Adrenal gland (tissue), 9 donors: ENCODE measurements at regions not wholly inside any gene's neighbourhood (a gene's known extent, or its start where the extent isn't known, plus 50 kb on each side); places are given as distances from the start of the nearest gene placed in this dataset.

Source experiments
- DNase-seq, 7 donors: peaks; one replicate each; pipeline ENCODE4 v3.0.0-alpha.2; 2019 to 2020
- H3K27ac ChIP-seq, 5 donors: fragments of 200-600 bp; sonication (generic) in 4 of 5; 1 replicate in 3 of 5; 2 replicates in 2 of 5; pipeline versions ENCODE4 v1.5.1 to v1.8.0; 2016 to 2020; ENCODE audit warnings: mild to moderate bottlenecking in 1 of 5
- H3K27me3 ChIP-seq: fragments of 200-600 bp; 2 replicates; pipeline ENCODE4 v1.8.0; 2021
- H3K36me3 ChIP-seq, 2 donors: fragments of 200-600 bp; replicated peaks in 1 of 2; 1 replicate in 1 of 2; 2 replicates in 1 of 2; pipeline versions ENCODE4 v1.5.1 to v1.8.0; 2018 to 2022
- H3K4me1 ChIP-seq, 2 donors: fragments of 200-600 bp; replicated peaks in 1 of 2; 1 replicate in 1 of 2; 2 replicates in 1 of 2; pipeline versions ENCODE4 v1.5.1 to v1.8.0; 2018 to 2021
- H3K4me3 ChIP-seq, 4 donors: fragments of 200-600 bp; sonication (generic) in 3 of 4; one replicate each; pipeline ENCODE4 v1.5.1; 2016 to 2018
- H3K9me3 ChIP-seq, 3 donors: fragments of 200-600 bp; sonication (generic) in 1 of 3; replicated peaks in 1 of 3; 1 replicate in 2 of 3; 2 replicates in 1 of 3; pipeline versions ENCODE4 v1.5.1 to v1.8.0; 2016 to 2021
- CTCF ChIP-seq, 6 experiments: fragments of 450-650 bp in 4 of 6; fragments of 200-600 bp in 2 of 6; sonication (generic) in 1 of 6; IDR thresholded peaks; 1 replicate in 5 of 6; 2 replicates in 1 of 6; pipeline versions ENCODE4 v1.5.1 to v1.8.0; 2016 to 2021; ENCODE audit warnings: antibody characterized with exemption in 6 of 6, mild to moderate bottlenecking in 2 of 6, moderate library complexity in 1 of 6
- POLR2A ChIP-seq, 2 donors: fragments of 450-650 bp; IDR thresholded peaks; one replicate each; pipeline ENCODE4 v1.6.1; 2017; ENCODE audit warnings: antibody characterized with exemption in 2 of 2, mild to moderate bottlenecking in 2 of 2, moderate library complexity in 1 of 2
- WGBS, 4 donors: extraction: QIAGEN DNeasy Blood & Tissue Kit in 2 of 4; methylation state at CpG; one replicate each; pipeline versions ENCODE4 v1.1.5 to v1.1.7; 2013 to 2017; 5-methylcytosine and 5-hydroxymethylcytosine counted together
- intact Hi-C, 2 donors: fragments of 100-400 bp; cut with DNase I; formaldehyde crosslinking; loops; one replicate each; pipeline versions ENCODE4 v1.14.1 to v1.15.0; 2022 to 2023
- donor health status: healthy with polysubstance abuse.
- donor health status: Bipolar disorder and iron deficiency.
- donor health status: DM: yes; HTN: yes; CAD: no.
- donor health status: DM: no; HTN: no; CAD: no.
- donor health status: DM: no; HTN: no; CAD: no.

- TF ChIP-seq CTCF (IDR thresholded peaks at IDR 0.05), result no peak
- Histone ChIP-seq H3K27ac (peak overlapping the region in 3 of 5 donors; percentile 50 to 80 (median 76)), H3K4me3 (no peak overlapping the region), H3K36me3 (no peaks in the 10 kb centered on the region), H3K9me3 (no peaks in the 10 kb centered on the region), H3K27me3 (no peaks in the 10 kb centered on the region), H3K4me1 (peaks cover 4 to 17% of the 10 kb centered on the region in 2 donors)
- peak in 1 of 7 donors; percentile 27 for DNase-seq
- 56 to 78% (median 68%) methylated on average over 4 of the region's 4 CpGs for WGBS, 4 donors
- intact Hi-C loops, result no loop called here
Measured at GRCh38 chr1:234666761-234667160, 56.8 kb upstream of the IRF2BP2 start.

- no peaks in the 10 kb centered on the region for H3K36me3 ChIP-seq
- intact Hi-C loops, result no loop called here
- 35 to 46% (median 46%) methylated on average over 6 of the region's 6 CpGs for WGBS, 4 donors
- peak in 4 of 7 donors; percentile 42 to 65 (median 47) for DNase-seq
- TF ChIP-seq CTCF (IDR thresholded peaks at IDR 0.05) (no peak), POLR2A (IDR thresholded peaks at IDR 0.05) (no peak)
- peaks cover 4 to 17% of the 10 kb centered on the region in 2 donors for H3K4me1 ChIP-seq
- no peaks in the 10 kb centered on the region for H3K9me3 ChIP-seq
- no peak overlapping the region for H3K4me3 ChIP-seq
- peak overlapping the region in 3 of 5 donors; percentile 50 to 80 (median 76) for H3K27ac ChIP-seq
- no peaks in the 10 kb centered on the region for H3K27me3 ChIP-seq
Measured at GRCh38 chr1:234665975-234666605, 56.1 kb upstream of the IRF2BP2 start.

GRCh38 chr1:234662148-234662547 lies 52.2 kb upstream of the IRF2BP2 start:
- Histone ChIP-seq H3K9me3 (no peaks in the 10 kb centered on the region), H3K36me3 (no peaks in the 10 kb centered on the region), H3K4me3 (no peak overlapping the region), H3K4me1 (peaks cover 4 to 36% of the 10 kb centered on the region in 2 donors), H3K27ac (no peak overlapping the region), H3K27me3 (no peaks in the 10 kb centered on the region)
- intact Hi-C loops, result no loop called here
- no peak for TF ChIP-seq CTCF (IDR thresholded peaks at IDR 0.05)
- TF ChIP-seq POLR2A (IDR thresholded peaks at IDR 0.05), result no peak
- 85 to 93% (median 90%) methylated on average over 8 of the region's 8 CpGs for WGBS, 4 donors
- DNase-seq, result no peak

DNA sequence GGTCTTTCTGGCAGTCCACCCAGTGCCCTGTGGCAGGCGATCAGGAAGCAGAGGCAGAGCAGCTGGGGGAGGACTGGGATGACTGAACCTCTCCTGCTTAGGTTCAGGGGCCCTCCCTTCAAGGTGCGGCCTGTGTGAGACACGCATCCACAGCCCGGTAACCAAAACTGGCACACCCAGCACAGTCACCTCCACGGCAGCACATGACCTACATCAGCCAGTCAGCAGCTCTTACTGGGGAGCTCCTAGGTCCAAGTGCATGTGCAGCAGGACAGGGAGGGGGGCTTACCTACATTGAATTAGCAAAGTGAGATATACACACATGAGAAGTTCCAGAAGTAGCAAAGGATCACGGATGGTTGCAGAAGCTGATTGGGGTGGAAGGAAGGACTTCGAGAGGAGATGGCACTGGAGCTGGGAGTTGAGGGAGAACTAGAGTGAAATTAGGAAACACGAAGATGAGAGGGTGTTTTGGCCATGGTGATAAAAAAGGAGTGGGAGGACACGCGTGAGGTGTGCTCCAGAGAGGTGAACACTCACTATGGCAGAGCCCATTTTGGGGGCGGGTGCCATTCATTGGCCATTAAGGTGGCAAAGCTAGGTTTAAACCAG lies 51.4 kb upstream of the IRF2BP2 start:
- intact Hi-C loops, result no loop called here
- TF ChIP-seq CTCF (IDR thresholded peaks at IDR 0.05) (no peak), POLR2A (IDR thresholded peaks at IDR 0.05) (no peak)

More for the DNA sequence above, 51.4 kb upstream of the IRF2BP2 start:
- Histone ChIP-seq H3K9me3 (no peaks in the 10 kb centered on the region), H3K4me1 (peaks cover 4 to 31% of the 10 kb centered on the region in 2 donors), H3K27me3 (no peaks in the 10 kb centered on the region), H3K36me3 (no peaks in the 10 kb centered on the region), H3K27ac (no peak overlapping the region), H3K4me3 (no peak overlapping the region)
- DNase-seq, result no peak
- WGBS, 4 donors, result 90 to 97% (median 96%) methylated on average over 6 to 11 of the region's 11 CpGs
